Upper lobe of left lung (tissue), 4 donors: ENCODE measurements at regions not wholly inside any gene's neighbourhood (a gene's known extent, or its start where the extent isn't known, plus 50 kb on each side); places are given as distances from the start of the nearest gene placed in this dataset.
"Not testable (repeated sequence)": the region's sequence is repeated elsewhere in the genome, so short reads cannot be mapped to it uniquely, and the experiment has no call there.

Source experiments
- POLR2A ChIP-seq, 4 donors: fragments of 450-650 bp; IDR thresholded peaks; one replicate each; pipeline ENCODE4 v1.5.1; 2016 to 2017; ENCODE audit warnings: antibody characterized with exemption in 4 of 4, mild to moderate bottlenecking in 2 of 4
- TF ChIP-seq, protein P1 (sequence below), 6 experiments: fragments of 450-650 bp in 4 of 6; fragments of 200-600 bp in 2 of 6; sonication (generic) in 2 of 6; IDR thresholded peaks; one replicate each; pipeline ENCODE4 v1.5.1; 2016 to 2019; ENCODE audit warnings: antibody characterized with exemption in 6 of 6

DNA sequence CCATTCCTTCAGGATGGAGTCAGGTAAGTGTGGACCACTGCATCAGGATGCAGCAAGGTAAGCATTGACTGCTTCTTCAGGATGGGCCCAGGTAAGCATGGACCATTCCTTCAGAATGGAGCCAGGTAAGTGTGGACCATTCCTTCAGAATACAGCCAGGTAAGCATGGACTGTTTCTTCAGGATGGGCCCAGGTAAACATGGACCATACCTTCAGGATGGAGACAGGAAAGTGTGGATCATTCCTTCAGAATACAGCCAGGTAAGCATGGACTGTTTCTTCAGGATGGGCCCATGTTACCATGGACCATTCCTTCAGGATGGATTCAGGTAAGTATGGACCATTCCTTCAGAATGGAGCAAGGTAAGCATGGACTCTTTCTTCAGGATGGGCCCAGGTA is 89.4 kb upstream of the SPACA7 start:
- TF ChIP-seq POLR2A (IDR thresholded peaks at IDR 0.05), result not testable (repeated sequence)
- TF ChIP-seq, protein P1, sequence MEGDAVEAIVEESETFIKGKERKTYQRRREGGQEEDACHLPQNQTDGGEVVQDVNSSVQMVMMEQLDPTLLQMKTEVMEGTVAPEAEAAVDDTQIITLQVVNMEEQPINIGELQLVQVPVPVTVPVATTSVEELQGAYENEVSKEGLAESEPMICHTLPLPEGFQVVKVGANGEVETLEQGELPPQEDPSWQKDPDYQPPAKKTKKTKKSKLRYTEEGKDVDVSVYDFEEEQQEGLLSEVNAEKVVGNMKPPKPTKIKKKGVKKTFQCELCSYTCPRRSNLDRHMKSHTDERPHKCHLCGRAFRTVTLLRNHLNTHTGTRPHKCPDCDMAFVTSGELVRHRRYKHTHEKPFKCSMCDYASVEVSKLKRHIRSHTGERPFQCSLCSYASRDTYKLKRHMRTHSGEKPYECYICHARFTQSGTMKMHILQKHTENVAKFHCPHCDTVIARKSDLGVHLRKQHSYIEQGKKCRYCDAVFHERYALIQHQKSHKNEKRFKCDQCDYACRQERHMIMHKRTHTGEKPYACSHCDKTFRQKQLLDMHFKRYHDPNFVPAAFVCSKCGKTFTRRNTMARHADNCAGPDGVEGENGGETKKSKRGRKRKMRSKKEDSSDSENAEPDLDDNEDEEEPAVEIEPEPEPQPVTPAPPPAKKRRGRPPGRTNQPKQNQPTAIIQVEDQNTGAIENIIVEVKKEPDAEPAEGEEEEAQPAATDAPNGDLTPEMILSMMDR (IDR thresholded peaks at IDR 0.05), result not testable (repeated sequence)
